ENCODE measurements at regions not wholly inside any gene's neighbourhood (a gene's known extent, or its start where the extent isn't known, plus 50 kb on each side); places are given as distances from the start of the nearest gene placed in this dataset.

- no peaks in the 10 kb centered on the region for H4K20me1 ChIP-seq (ENCODE audit: control insufficient read depth, insufficient read depth, insufficient read length)
- H2BK20ac ChIP-seq (ENCODE audit: low read depth, low read length, poor library complexity, severe bottlenecking), result no peak overlapping the region
- H3K27ac Mint-ChIP-seq, result no peak overlapping the region
- no peaks in the 10 kb centered on the region; the same call in 1 of the 2 replicates for H3K27me3 ChIP-seq (ENCODE audit: insufficient read depth, low read length)
- H2BK5ac ChIP-seq (ENCODE audit: insufficient read length, low read length), result no peak overlapping the region
- no peak overlapping the region for H3K4me3 Mint-ChIP-seq
- no peaks in the 10 kb centered on the region for H3K79me2 ChIP-seq (ENCODE audit: insufficient read depth, low read length)
- no peak overlapping the region for H3K4ac ChIP-seq (ENCODE audit: low read depth, low read length)
- TF ChIP-seq CTCF (conservative IDR thresholded peaks at IDR 0.05), result no peak
- H2AK5ac ChIP-seq (ENCODE audit: insufficient read length, low read length), result no peak overlapping the region
- no peaks in the 10 kb centered on the region for H3K9me3 ChIP-seq (ENCODE audit: control insufficient read depth, low read depth, low read length)
- no peak overlapping the region for H3K14ac ChIP-seq (ENCODE audit: insufficient read depth, low read length)
- no peak overlapping the region for H2BK120ac ChIP-seq (ENCODE audit: low read depth, low read length, poor library complexity, severe bottlenecking)
- H4K5ac ChIP-seq (ENCODE audit: insufficient read length, low read depth, low read length), result no peak overlapping the region
- H3K79me1 ChIP-seq (ENCODE audit: insufficient read depth, low read depth, low read length, poor library complexity, severe bottlenecking), result no peaks in the 10 kb centered on the region
- no peak overlapping the region for H3T11ph ChIP-seq (ENCODE audit: low read length)
- DNase-seq, result no peak
- peaks cover under 1 to 3% of the 10 kb centered on the region in 2 experiments for H3K4me1 Mint-ChIP-seq
- no peaks in the 10 kb centered on the region for H3K23me2 ChIP-seq (ENCODE audit: insufficient read length, low read depth, low read length, poor library complexity, severe bottlenecking)
- H3K27me3 Mint-ChIP-seq (ENCODE audit: low read depth), result no peaks in the 10 kb centered on the region; the same call in 1 of the 2 replicates
- no peaks in the 10 kb centered on the region for H3K4me1 ChIP-seq (ENCODE audit: insufficient read depth, low read length)
- no peak overlapping the region for H3K27ac ChIP-seq (ENCODE audit: insufficient read length, low read depth, low read length)
- H2AFZ ChIP-seq (ENCODE audit: low read length), result no peak overlapping the region
- no peak overlapping the region for H2BK15ac ChIP-seq (ENCODE audit: low read depth, low read length)
- no peak overlapping the region for H3K4me2 ChIP-seq (ENCODE audit: insufficient read depth, insufficient read length, low read length)
- no peak overlapping the region for H4K91ac ChIP-seq (ENCODE audit: insufficient read length, low read depth, low read length)
- H3K9me3 Mint-ChIP-seq, result no peaks in the 10 kb centered on the region
- no CpG with 5 or more reads among the region's 7 CpGs for WGBS (ENCODE audit: extremely low coverage, insufficient read length, low lambda C conversion rate)
- no peak overlapping the region for H3K56ac ChIP-seq (ENCODE audit: insufficient read length, low read depth, low read length)
- H3K9ac ChIP-seq (ENCODE audit: extremely low read depth, insufficient read length, low read length), result no peak overlapping the region
- H3K36me3 Mint-ChIP-seq (ENCODE audit: insufficient read depth in 1 of 3, low read depth in 3 of 3), result no peaks in the 10 kb centered on the region
- no peak overlapping the region for H3K23ac ChIP-seq (ENCODE audit: insufficient read length, low read depth, low read length)
- no peak overlapping the region for H2BK12ac ChIP-seq (ENCODE audit: insufficient read length, low read depth, low read length)
- H4K8ac ChIP-seq (replicated peaks; ENCODE audit: insufficient read length, low read depth, low read length), result no peak overlapping the region
- H3K18ac ChIP-seq (ENCODE audit: insufficient read length, low read depth, low read length), result no peak overlapping the region
Measured at GRCh38 chr13:44110091-44110621, 230.5 kb downstream of the LACC1 start.

All from H9 (cell line).